ENCODE measurements at regions not wholly inside any gene's neighbourhood (a gene's known extent, or its start where the extent isn't known, plus 50 kb on each side); places are given as distances from the start of the nearest gene placed in this dataset.

DNA sequence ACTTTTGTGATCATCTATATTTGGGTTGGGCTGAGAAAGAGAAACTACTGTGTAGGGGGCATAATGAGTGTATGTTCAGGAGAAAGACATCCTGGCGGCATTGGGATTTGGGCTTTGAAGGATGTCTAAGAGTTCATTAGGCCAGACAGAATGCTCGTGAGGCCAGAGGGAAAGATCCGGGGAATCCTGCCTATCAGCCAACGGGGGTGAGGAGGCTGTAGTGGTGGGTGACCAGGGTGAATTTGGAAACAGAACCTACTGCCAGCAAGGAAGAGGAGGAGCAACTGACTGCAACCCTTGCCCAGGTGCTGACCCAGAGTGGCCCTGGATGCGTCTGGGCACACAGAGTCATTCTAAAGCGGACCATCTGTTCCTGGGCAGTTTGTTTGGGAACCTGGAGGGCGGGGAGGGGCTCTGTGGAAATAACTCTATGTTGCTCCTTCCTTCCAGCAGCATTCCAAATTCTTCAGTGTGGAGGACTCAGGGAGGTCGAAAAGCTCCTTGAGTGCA lies 56.9 kb upstream of the ECE1 start:
- H3K36me3 Mint-ChIP-seq (ENCODE audit: low read depth): no peaks in the 10 kb centered on the region
- no peak for DNase-seq (ENCODE audit: low spot score)
- H3K4me1 Mint-ChIP-seq (ENCODE audit: low read depth): peaks cover 28% of the 10 kb centered on the region
- no peaks in the 10 kb centered on the region for H3K9me3 Mint-ChIP-seq (ENCODE audit: low read depth)
- no peak overlapping the region for H3K27ac Mint-ChIP-seq (ENCODE audit: unreplicated experiment)
- TF ChIP-seq, protein P1, sequence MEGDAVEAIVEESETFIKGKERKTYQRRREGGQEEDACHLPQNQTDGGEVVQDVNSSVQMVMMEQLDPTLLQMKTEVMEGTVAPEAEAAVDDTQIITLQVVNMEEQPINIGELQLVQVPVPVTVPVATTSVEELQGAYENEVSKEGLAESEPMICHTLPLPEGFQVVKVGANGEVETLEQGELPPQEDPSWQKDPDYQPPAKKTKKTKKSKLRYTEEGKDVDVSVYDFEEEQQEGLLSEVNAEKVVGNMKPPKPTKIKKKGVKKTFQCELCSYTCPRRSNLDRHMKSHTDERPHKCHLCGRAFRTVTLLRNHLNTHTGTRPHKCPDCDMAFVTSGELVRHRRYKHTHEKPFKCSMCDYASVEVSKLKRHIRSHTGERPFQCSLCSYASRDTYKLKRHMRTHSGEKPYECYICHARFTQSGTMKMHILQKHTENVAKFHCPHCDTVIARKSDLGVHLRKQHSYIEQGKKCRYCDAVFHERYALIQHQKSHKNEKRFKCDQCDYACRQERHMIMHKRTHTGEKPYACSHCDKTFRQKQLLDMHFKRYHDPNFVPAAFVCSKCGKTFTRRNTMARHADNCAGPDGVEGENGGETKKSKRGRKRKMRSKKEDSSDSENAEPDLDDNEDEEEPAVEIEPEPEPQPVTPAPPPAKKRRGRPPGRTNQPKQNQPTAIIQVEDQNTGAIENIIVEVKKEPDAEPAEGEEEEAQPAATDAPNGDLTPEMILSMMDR (IDR thresholded peaks at IDR 0.05): no peak
- no peaks in the 10 kb centered on the region for H3K27me3 Mint-ChIP-seq (ENCODE audit: low read depth)
- no peak overlapping the region for H3K4me3 Mint-ChIP-seq (ENCODE audit: unreplicated experiment)

DNA sequence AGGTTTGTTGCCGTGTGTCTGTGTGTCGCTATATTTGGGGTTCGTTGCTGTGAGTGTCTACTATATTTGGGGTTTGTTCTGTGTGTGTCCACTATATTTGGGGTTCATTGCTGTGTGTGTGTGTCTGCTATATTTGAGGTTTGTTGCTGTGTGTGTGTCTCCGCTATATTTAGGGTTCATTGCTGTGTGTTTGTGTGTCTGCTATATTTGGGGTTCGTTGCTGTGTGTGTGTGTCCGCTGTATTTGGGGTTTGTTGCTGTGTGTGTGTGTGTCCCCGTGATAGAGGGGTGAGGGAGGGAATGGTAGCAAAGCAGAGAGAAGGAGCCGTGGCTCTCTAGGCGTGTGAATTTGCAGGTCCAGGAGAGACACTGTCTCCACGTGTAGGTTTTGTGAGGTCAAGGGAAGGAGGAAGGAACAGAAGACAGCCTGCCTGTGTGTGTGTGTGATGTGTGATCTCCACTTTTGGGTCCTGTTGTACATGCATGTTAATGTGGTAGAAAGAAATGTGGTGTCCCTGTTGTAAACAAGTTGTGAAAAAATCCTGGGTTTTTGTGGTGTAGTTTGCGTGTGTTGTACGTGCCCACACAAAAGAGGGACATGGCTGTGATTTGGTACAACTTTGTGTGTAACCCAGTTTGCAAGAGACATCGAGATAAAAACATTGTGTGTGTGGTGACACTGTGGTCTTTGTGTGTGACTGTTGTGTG lies 56.3 kb upstream of the ECE1 start:
- Mint-ChIP-seq H3K27ac (ENCODE audit: unreplicated experiment) (no peak overlapping the region), H3K4me3 (ENCODE audit: unreplicated experiment) (no peak overlapping the region), H3K9me3 (ENCODE audit: low read depth) (no peaks in the 10 kb centered on the region), H3K4me1 (ENCODE audit: low read depth) (peaks cover 34% of the 10 kb centered on the region), H3K27me3 (ENCODE audit: low read depth) (no peaks in the 10 kb centered on the region), H3K36me3 (ENCODE audit: low read depth) (no peaks in the 10 kb centered on the region)
- no peak for DNase-seq (ENCODE audit: low spot score)
- TF ChIP-seq, protein P1 (IDR thresholded peaks at IDR 0.05): no peak

DNA sequence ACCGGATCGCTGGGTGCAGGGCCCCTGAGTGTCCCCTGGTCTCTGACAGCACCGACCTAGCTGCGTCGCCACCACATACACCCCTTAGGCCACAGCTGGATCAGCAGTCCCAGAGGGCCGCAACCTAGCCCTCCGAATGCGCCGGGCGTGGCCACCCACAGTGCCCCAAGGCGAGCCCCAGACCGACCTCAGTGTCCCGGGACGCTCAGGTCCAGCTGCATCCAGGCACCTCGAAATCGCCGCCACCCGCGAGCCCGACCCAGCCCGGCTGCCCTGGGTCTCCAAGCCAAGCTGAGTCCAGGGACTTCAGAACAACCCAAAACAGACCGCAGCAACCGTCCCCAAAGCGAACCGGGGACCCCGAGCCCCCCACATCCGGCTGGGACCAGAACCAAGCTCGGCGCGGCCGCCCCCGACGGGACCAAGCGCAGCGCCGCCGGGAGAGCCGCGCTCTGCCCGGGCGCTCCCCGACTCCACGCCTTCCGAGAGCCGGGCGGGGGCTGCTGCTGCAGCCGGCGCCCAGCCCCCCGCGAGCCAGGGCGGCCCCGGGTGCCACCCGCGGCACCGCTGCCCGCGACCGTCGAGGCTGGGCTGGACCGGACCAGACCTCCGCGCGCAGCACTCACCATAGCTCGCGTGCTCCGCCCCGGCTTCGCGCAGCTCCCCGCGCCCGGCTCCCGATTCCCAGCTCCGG lies 54.6 kb upstream of the ECE1 start:
- no peaks in the 10 kb centered on the region for H3K36me3 Mint-ChIP-seq (ENCODE audit: low read depth)

DNA sequence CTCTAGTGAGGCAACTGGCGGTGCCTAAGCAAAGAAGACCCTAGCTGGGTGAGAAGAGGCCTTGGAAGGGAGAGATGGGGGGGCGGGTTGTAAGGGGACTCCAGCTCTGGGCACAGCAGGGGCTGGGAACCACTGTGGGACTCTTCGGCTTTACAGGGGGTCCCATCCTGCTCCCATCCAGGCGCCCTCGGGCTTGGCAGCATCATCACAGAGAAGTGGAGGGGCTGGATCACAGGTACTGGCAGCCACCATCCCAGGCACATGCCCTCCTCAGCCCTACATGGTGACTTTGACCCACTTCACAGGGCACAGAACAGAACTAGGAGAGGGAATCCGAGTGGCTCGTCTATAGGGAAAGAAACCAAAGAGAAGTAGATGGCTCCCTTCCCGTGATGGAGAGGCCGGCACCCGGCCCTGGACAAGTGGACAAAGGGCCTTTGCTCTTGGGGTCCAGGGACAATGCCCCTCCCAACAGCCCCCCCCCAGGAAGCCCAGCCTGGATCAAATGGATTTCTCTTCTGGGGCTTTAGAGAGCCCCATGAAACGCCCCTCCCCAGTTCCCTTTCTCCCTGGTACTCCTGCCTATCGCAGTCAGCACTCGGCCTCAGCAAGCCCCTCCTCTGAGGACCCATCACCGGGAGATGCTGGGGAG lies 54.0 kb upstream of the ECE1 start:
- no peaks in the 10 kb centered on the region for H3K36me3 Mint-ChIP-seq (ENCODE audit: low read depth)
- no peaks in the 10 kb centered on the region for H3K9me3 Mint-ChIP-seq (ENCODE audit: low read depth)
- TF ChIP-seq, protein P1 (IDR thresholded peaks at IDR 0.05): no peak
- peak overlapping the region; percentile 83 for H3K4me3 Mint-ChIP-seq (ENCODE audit: unreplicated experiment)
- peak overlapping the region; percentile 49 for H3K27ac Mint-ChIP-seq (ENCODE audit: unreplicated experiment)
- H3K27me3 Mint-ChIP-seq (ENCODE audit: low read depth): no peaks in the 10 kb centered on the region
- DNase-seq (ENCODE audit: low spot score): no peak
- peaks cover 48% of the 10 kb centered on the region for H3K4me1 Mint-ChIP-seq (ENCODE audit: low read depth)

More for the DNA sequence above, 54.6 kb upstream of the ECE1 start:
- Mint-ChIP-seq H3K27me3 (ENCODE audit: low read depth) (no peaks in the 10 kb centered on the region), H3K9me3 (ENCODE audit: low read depth) (no peaks in the 10 kb centered on the region), H3K27ac (ENCODE audit: unreplicated experiment) (peak overlapping the region; percentile 49), H3K4me3 (ENCODE audit: unreplicated experiment) (peak overlapping the region; percentile 83), H3K4me1 (ENCODE audit: low read depth) (peaks cover 43% of the 10 kb centered on the region)
- DNase-seq (ENCODE audit: low spot score): no peak
- TF ChIP-seq, protein P1 (IDR thresholded peaks at IDR 0.05): no peak
